ENCODE measurements at regions not wholly inside any gene's neighbourhood (a gene's known extent, or its start where the extent isn't known, plus 50 kb on each side); places are given as distances from the start of the nearest gene placed in this dataset.

- TF ChIP-seq ZNF18 (tag by site-specific recombination; IDR thresholded peaks at IDR 0.05) (peak; percentile 58), REST (tag by site-specific recombination; IDR thresholded peaks at IDR 0.05) (no peak), ZBTB21 (tag by site-specific recombination; IDR thresholded peaks at IDR 0.05) (no peak), ZNF174 (tag by site-specific recombination; IDR thresholded peaks at IDR 0.05) (no peak), ZIC2 (tag by site-specific recombination; IDR thresholded peaks at IDR 0.05) (peak; percentile 64), ZNF530 (tag by site-specific recombination; IDR thresholded peaks at IDR 0.05; ENCODE audit: low read depth) (no peak), KLF1 (tag by site-specific recombination; IDR thresholded peaks at IDR 0.05) (peak; percentile 77), PRDM1 (tag by site-specific recombination; IDR thresholded peaks at IDR 0.05) (peak; percentile 44), ZNF394 (tag by site-specific recombination; IDR thresholded peaks at IDR 0.05; ENCODE audit: borderline replicate concordance) (peak; percentile 25; the same call in 1 of the 2 replicates), ZNF175 (tag by site-specific recombination; IDR thresholded peaks at IDR 0.05) (no peak), WT1 (tag by site-specific recombination; IDR thresholded peaks at IDR 0.05) (peak; percentile 27; the same call in 1 of the 2 replicates), ZNF350 (tag by site-specific recombination; IDR thresholded peaks at IDR 0.05) (no peak), ZNF639 (tag by site-specific recombination; IDR thresholded peaks at IDR 0.05) (no peak; the same call in 1 of the 2 replicates), PRDM2 (tag by site-specific recombination; IDR thresholded peaks at IDR 0.05; ENCODE audit: borderline replicate concordance) (no peak), ZBTB8A (tag by site-specific recombination; IDR thresholded peaks at IDR 0.05) (peak; percentile 53; the same call in 1 of the 2 replicates), ZNF19 (tag by site-specific recombination; IDR thresholded peaks at IDR 0.05; ENCODE audit: low read depth) (peak; percentile 71; the same call in 1 of the 2 replicates), OVOL3 (tag by site-specific recombination; IDR thresholded peaks at IDR 0.05) (peak; percentile 71; the same call in 1 of the 2 replicates), SCRT1 (tag by site-specific recombination; IDR thresholded peaks at IDR 0.05; ENCODE audit: borderline replicate concordance) (no peak), ZNF311 (tag by site-specific recombination; IDR thresholded peaks at IDR 0.05; ENCODE audit: borderline replicate concordance) (no peak), AEBP2 (tag by site-specific recombination; IDR thresholded peaks at IDR 0.05; ENCODE audit: borderline replicate concordance) (no peak), ZNF423 (tag by site-specific recombination; IDR thresholded peaks at IDR 0.05) (no peak; the same call in 1 of the 2 replicates), CTCF (tag by site-specific recombination; IDR thresholded peaks at IDR 0.05) (0 out of 2 replicates have a peak, but pooled peaks have one; percentile 20), ZNF645 (tag by site-specific recombination; IDR thresholded peaks at IDR 0.05) (no peak)
Measured at GRCh38 chr18:34493099-34493544, 217.0 kb upstream of the DTNA start (continued).

Data from HEK293 (cell line).